Iris pigment epithelial cell (primary cell): ENCODE measurements at regions not wholly inside any gene's neighbourhood (a gene's known extent, or its start where the extent isn't known, plus 50 kb on each side); places are given as distances from the start of the nearest gene placed in this dataset.
A peak's percentile ranks its signal among the peaks of the same experiment; 100 is the strongest.
"Not testable (repeated sequence)": the region's sequence is repeated elsewhere in the genome, so short reads cannot be mapped to it uniquely, and the experiment has no call there.

Experiments
- DNase-seq: peaks from one replicate; pipeline ENCODE4 v3.0.0-alpha.2; 2011; ENCODE audit warnings: low read depth

- DNase-seq, result not testable (repeated sequence)
These were observed 77.9 kb downstream of the NR4A2 start for GRCh38 chr2:156254637-156255067.

GRCh38 chr2:156253765-156254164 lies 78.8 kb downstream of the NR4A2 start:
- no peak for DNase-seq

DNA sequence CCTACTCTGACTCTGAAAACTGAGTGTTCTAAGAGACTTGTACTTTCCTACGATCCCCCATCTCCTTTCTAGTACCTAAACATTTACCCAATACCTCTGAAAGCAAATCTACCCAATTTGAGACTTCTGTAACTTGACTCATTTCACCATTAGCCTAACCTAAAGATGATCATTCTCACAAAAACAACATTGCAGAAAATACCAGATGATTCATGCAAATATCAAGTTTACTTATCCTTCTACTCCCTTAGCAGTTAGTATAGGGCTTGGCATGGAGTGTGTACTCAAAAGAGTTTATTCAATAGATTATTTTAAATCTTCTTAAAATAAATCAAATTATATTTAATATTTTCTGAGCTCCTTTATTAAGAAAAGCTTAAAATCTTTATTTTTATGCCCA lies 89.6 kb downstream of the NR4A2 start:
- DNase-seq, result no peak

GRCh38 chr2:156237558-156237957 lies 95.0 kb downstream of the NR4A2 start:
- DNase-seq, result no peak

GRCh38 chr2:156229724-156230362 lies 102.7 kb downstream of the NR4A2 start:
- DNase-seq, result peak; percentile 3

GRCh38 chr2:156223328-156223727 lies 109.2 kb downstream of the NR4A2 start:
- DNase-seq, result not testable (repeated sequence)

- no peak for DNase-seq
These were observed 110.8 kb downstream of the NR4A2 start for GRCh38 chr2:156221703-156222102.

- no peak for DNase-seq
These were observed 112.9 kb downstream of the NR4A2 start for GRCh38 chr2:156219491-156220100.

DNA sequence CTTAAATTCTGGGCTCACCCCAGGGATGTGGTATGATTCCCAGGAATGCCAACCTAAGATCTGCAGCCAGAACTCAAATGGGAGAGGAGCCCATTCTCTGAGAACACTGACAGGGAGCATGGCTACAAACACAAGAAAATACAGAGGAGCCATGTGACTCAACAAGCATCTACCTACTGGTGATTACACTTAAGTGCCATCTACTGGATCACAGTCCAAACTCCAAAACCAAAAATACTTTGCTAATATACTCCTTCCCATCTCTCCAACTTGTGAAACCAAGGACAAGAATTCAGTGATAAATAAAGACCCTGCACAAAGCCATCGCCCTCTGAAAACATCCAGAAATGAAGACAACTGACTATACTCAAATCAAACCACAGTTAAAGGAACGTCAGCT lies 116.9 kb downstream of the NR4A2 start:
- no peak for DNase-seq

- no peak for DNase-seq
These were observed 121.2 kb downstream of the NR4A2 start for GRCh38 chr2:156211318-156211717.

DNA sequence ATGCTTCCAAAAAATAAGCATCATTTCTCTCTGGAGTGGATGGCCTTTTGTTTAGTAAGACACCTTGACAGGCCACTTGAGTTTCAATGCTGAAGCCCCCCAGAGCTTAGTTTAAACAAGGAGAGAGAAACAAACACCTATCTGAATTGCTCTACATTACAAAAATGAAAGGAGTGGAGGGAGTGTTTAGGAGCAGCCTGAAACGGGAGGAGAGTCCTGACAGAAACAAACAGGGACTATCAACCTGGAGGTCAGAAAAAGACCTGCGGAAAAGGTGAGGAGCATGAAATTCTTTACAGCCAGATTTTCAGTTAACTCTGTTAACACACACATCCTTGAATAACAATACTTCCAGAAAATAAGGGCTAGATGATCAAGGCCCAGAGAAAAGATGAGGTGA lies 126.2 kb downstream of the NR4A2 start:
- no peak for DNase-seq

GRCh38 chr2:156199588-156199987 lies 132.9 kb downstream of the NR4A2 start:
- peak; percentile 1 for DNase-seq

DNA sequence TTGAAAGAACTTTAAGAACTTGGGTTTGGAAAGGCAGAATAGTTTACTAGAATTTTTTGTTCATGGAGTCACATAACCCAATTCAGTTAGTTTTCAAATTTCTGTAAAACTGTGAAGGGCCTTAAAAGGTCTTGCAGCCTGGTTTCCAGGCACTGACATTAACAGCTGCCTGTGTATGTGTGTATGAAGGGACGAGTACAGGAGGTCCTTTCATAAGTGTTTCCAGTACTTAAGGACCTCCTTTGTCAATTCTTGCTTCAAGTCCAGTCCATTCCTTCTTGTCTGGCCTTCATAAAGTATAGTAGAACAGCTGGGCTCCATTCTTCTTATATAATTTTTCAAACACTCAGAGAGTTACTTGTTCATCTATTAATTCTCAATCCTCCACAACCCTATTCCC lies 136.5 kb downstream of the NR4A2 start:
- DNase-seq, result no peak

- peak; percentile 8 for DNase-seq
These were observed 140.1 kb downstream of the NR4A2 start for GRCh38 chr2:156192468-156192867.

- peak; percentile 16 for DNase-seq
These were observed 141.0 kb downstream of the NR4A2 start for GRCh38 chr2:156191527-156191926.

- DNase-seq, result no peak
These were observed 142.0 kb downstream of the NR4A2 start for GRCh38 chr2:156190517-156190916.

- DNase-seq, result no peak
These were observed 142.9 kb downstream of the NR4A2 start for GRCh38 chr2:156189584-156189983.

- no peak for DNase-seq
These were observed 143.4 kb downstream of the NR4A2 start for GRCh38 chr2:156189143-156189542.

DNA sequence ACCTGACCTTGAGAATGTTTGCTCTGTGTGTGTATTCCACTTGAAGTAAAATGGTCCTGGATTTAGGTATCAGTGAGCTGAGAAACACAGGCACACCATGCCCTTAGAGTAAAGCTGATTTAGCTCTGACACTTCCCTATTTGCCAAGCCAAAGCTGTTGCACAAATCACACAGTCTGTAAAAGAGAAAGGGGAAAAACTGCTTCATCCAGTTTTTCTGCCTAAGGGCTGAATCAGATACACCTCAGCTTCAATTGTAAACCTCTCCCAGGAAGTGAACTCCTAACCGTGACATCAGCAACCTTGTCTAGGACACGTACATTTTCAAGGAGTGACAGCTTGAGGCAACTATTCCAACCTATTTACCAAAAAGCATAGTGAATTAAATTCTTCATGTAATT lies 150.4 kb downstream of the NR4A2 start:
- DNase-seq, result no peak

DNA sequence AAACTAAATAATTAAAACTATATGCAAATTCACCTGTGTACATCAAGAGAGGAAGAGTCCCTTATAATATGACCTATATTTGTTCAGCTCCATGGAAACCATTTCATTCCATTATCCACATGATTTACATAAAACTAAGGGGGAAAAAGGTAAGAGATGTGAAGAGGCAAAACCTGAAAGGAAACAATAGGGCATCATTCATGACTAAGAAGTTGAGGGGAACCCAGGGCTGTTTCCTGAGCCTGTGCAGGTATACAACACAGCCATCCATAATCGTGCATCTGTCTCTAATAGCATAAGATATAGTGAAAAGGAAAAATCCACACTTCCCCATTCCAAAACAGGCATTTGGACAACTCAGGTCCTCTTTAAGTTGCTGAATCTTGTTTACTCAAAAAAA lies 151.3 kb downstream of the NR4A2 start:
- no peak for DNase-seq

DNA sequence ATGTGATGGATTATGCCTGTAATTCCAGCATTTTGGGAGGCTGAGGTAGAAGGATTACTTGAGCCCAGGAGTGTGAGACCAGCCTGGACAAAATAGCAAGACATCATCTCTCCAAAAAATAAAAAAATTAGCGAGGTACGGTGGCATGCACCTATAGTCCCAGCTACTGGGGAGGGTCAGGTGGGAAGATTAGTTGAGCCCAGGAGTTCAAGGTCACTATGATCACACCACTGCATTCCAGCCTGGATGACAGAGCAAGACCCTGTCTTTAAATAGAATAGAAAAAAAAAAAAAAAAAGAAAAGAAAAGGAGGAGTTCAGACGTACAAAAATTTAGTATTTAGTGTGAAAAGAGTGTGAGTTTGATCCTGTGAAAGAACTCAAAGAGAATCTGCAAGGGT lies 154.9 kb downstream of the NR4A2 start:
- DNase-seq, result no peak

DNA sequence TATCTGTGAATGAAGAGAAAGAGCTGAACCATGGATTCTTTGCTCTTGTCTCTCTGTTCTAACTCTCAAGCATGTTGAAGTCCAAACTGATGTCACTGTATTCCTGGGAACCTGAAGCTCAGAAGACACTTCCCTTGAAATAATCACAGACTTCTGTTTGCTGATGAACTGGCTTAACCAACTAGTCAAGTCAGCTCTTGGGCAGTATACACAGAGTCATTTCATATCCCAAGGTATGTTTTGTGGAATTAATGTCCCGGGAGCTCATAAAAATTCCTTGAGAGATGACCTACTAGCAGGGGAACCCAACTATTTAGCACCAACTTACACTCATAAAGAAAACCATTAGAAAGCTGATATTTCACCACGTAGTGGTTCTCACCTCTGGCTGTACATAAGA lies 156.6 kb downstream of the NR4A2 start:
- no peak for DNase-seq

- DNase-seq, result no peak
These were observed 161.6 kb downstream of the NR4A2 start for GRCh38 chr2:156170929-156171328.

DNA sequence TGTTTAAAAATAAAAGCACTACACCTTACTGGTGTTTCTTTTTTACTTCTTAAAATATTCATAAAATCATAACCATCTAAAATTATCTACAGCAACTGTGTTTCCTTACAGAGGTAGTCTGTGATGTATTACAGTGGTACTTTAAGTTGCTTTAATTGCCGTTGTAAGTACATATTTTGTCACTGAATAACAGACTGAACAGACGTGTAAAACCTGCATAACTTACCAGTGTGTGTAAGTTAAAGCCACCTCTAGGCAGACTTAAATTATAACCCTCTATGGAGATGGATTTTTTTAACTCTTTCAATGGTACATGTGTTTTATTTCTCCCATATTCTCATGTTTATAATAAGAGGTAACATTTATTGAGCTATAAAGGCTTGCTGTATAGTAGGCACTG lies 166.8 kb downstream of the NR4A2 start:
- DNase-seq, result no peak
